Amniotic stem cell (primary cell): ENCODE measurements at regions not wholly inside any gene's neighbourhood (a gene's known extent, or its start where the extent isn't known, plus 50 kb on each side); places are given as distances from the start of the nearest gene placed in this dataset.
"Not testable (repeated sequence)": the region's sequence is repeated elsewhere in the genome, so short reads cannot be mapped to it uniquely, and the experiment has no call there.

Experiments
- DNase-seq: peaks from one replicate; lab custom pipeline; 2025; lab: John Stamatoyannopoulos, UW

GRCh38 chr2:122322815-122323214, 567.4 kb downstream of the TSN start:
- DNase-seq, result no peak

GRCh38 chr2:122323927-122324326, 568.5 kb downstream of the TSN start:
- DNase-seq, result no peak

GRCh38 chr2:122326471-122326870, 571.0 kb downstream of the TSN start:
- no peak for DNase-seq

GRCh38 chr2:122328816-122329215, 573.4 kb downstream of the TSN start:
- DNase-seq, result no peak

GRCh38 chr2:122329278-122329677, 573.8 kb downstream of the TSN start:
- no peak for DNase-seq

GRCh38 chr2:122333932-122334331, 578.5 kb downstream of the TSN start:
- DNase-seq, result no peak

GRCh38 chr2:122338000-122338399, 582.5 kb downstream of the TSN start:
- DNase-seq, result no peak

GRCh38 chr2:122340246-122340645, 584.8 kb downstream of the TSN start:
- DNase-seq, result no peak

- no peak for DNase-seq
Observed at GRCh38 chr2:122341007-122341406, 585.6 kb downstream of the TSN start.

GRCh38 chr2:122352151-122352550, 596.7 kb downstream of the TSN start:
- DNase-seq, result not testable (repeated sequence)

GRCh38 chr2:122357998-122358397, 602.5 kb downstream of the TSN start:
- no peak for DNase-seq

GRCh38 chr2:122358729-122359128, 603.3 kb downstream of the TSN start:
- no peak for DNase-seq

GRCh38 chr2:122363885-122364284, 608.4 kb downstream of the TSN start:
- no peak for DNase-seq

GRCh38 chr2:122366427-122366826, 611.0 kb downstream of the TSN start:
- no peak for DNase-seq

GRCh38 chr2:122366969-122367645, 611.7 kb downstream of the TSN start:
- DNase-seq, result no peak

GRCh38 chr2:122367646-122368010, 612.2 kb downstream of the TSN start:
- no peak for DNase-seq

GRCh38 chr2:122368576-122369243, 613.3 kb downstream of the TSN start:
- no peak for DNase-seq

- no peak for DNase-seq
Observed at GRCh38 chr2:122378521-122378920, 623.1 kb downstream of the TSN start.

- no peak for DNase-seq
Observed at GRCh38 chr2:122384768-122385333, 629.4 kb downstream of the TSN start.

- no peak for DNase-seq
Observed at GRCh38 chr2:122388208-122388607, 632.8 kb downstream of the TSN start.

GRCh38 chr2:122389694-122390093, 634.2 kb downstream of the TSN start:
- no peak for DNase-seq

GRCh38 chr2:122390406-122390805, 635.0 kb downstream of the TSN start:
- DNase-seq, result no peak

GRCh38 chr2:122391726-122392125, 636.3 kb downstream of the TSN start:
- DNase-seq, result no peak

GRCh38 chr2:122395687-122396086, 640.2 kb downstream of the TSN start:
- DNase-seq, result no peak
